ENCODE measurements at regions not wholly inside any gene's neighbourhood (a gene's known extent, or its start where the extent isn't known, plus 50 kb on each side); places are given as distances from the start of the nearest gene placed in this dataset.
"Not testable (repeated sequence)": the region's sequence is repeated elsewhere in the genome, so short reads cannot be mapped to it uniquely, and the experiment has no call there.

DNA sequence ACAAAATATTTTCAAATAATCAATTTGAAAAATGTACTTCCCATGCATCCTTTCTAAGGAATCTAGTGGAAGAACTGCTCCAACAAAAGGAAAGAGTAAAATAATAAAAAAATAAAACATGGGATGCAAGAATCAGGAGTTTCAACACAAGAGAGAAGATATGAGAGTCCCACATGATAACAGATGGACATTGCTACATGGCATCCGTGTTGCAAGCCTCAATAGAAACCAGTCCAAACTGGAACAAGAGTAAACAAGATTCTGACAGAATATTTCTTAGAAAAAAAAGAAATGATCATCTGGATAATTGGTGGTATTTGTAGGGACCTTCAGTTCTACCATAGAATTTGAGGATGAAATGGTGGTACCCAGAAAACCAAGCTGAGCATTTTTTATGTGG is 186.8 kb downstream of the FRK start:
- Histone ChIP-seq H3K9me3 (ENCODE audit: insufficient read depth, low read depth, low read length) (no peaks in the 10 kb centered on the region), H3K4me3 (ENCODE audit: low read length) (no peak overlapping the region), H3K36me3 (ENCODE audit: insufficient read depth, low read depth, low read length) (no peaks in the 10 kb centered on the region), H3K27ac (ENCODE audit: low read length) (no peak overlapping the region), H3K9ac (ENCODE audit: low read depth, low read length) (no peak overlapping the region), H3K4me1 (ENCODE audit: insufficient read depth, low read length) (no peaks in the 10 kb centered on the region), H3K27me3 (ENCODE audit: insufficient read depth, low read length) (no peaks in the 10 kb centered on the region)

DNA sequence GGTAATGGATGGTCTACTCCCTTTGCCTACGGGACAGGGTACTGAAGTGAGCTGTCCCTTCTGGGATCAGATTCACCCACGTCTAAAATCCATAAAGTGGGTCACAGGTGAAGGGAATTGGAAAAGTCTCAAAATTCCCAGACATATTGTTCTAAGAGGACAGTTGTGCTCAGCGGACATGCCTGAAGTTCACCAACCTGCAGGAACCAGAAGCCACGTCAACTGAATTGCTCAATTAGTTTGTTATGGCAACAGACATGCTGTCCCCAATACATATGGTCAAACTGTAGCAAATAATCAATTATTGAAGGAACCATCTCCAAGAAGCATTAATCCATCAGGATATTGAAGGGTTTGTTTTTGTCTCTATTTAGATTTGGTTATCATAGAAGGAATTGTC is 190.2 kb downstream of the FRK start:
- Histone ChIP-seq H3K9ac (ENCODE audit: low read depth, low read length) (no peak overlapping the region), H3K27ac (ENCODE audit: low read length) (no peak overlapping the region), H3K9me3 (ENCODE audit: insufficient read depth, low read depth, low read length) (no peaks in the 10 kb centered on the region), H3K4me3 (ENCODE audit: low read length) (no peak overlapping the region), H3K36me3 (ENCODE audit: insufficient read depth, low read depth, low read length) (no peaks in the 10 kb centered on the region), H3K4me1 (ENCODE audit: insufficient read depth, low read length) (no peaks in the 10 kb centered on the region), H3K27me3 (ENCODE audit: insufficient read depth, low read length) (no peaks in the 10 kb centered on the region)

DNA sequence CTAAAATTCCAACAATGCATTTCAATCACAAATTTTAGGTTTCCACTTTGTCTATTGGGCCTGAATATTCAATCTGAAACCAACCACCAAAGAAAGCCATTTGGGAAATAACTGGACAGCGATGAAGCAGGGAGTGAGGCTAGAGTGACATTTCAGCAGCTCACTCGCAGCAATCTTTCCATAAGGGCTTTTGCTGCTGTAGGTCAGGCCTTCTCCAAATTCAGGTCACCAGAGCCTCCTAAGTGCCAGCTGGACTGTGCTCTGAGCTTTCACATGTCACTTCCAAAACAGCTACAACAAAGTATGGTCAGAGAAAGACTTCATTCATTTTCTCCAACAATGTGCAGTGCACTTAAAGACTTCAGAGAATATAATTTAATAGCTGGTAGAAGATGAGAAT is 194.8 kb downstream of the FRK start:
- Histone ChIP-seq H3K4me3 (ENCODE audit: low read length) (no peak overlapping the region), H3K27ac (ENCODE audit: low read length) (no peak overlapping the region), H3K27me3 (ENCODE audit: insufficient read depth, low read length) (no peaks in the 10 kb centered on the region), H3K9ac (ENCODE audit: low read depth, low read length) (no peak overlapping the region), H3K36me3 (ENCODE audit: insufficient read depth, low read depth, low read length) (no peaks in the 10 kb centered on the region), H3K4me1 (ENCODE audit: insufficient read depth, low read length) (no peaks in the 10 kb centered on the region), H3K9me3 (ENCODE audit: insufficient read depth, low read depth, low read length) (no peaks in the 10 kb centered on the region)

DNA sequence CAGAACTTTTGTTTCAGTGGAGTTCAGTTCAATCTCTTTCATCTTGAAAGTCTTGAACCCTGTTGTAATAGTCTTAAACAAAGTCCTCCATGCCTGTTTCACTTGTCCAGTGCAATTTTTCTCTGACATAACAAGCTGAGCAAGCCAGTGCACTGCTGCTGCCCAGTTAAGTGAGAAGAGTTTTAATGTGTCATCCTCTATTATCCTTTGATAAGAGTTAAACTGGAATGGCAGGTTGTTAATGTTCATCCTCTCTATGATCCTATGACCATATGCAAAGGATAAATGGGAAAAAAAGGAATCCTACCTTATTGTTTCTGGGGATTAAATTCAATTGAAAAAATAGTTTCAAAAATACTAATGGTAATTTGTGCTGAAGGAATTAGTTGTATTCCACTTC is 197.5 kb downstream of the FRK start:
- Histone ChIP-seq H3K36me3 (ENCODE audit: insufficient read depth, low read depth, low read length) (no peaks in the 10 kb centered on the region), H3K4me1 (ENCODE audit: insufficient read depth, low read length) (no peaks in the 10 kb centered on the region), H3K27me3 (ENCODE audit: insufficient read depth, low read length) (no peaks in the 10 kb centered on the region), H3K9me3 (ENCODE audit: insufficient read depth, low read depth, low read length) (no peaks in the 10 kb centered on the region), H3K9ac (ENCODE audit: low read depth, low read length) (no peak overlapping the region), H3K27ac (ENCODE audit: low read length) (no peak overlapping the region), H3K4me3 (ENCODE audit: low read length) (no peak overlapping the region)

DNA sequence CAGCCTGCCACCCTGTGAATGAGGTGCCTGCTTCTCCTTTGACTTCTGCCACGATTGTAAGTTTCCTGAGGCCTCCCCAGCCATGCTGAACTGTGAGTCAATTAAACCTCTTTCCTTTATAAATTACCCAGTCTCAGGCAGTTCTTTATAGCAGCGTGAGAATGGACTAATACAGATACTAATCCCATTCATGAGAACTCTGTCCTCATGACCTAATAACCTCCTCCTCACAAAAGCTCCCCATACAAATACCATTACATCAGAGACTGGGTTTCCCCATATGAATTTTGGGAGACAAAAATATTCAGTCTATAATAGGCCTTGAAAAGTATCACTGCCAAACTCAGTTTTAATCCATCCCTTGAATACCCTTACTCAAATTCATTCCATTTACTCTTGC is 199.0 kb downstream of the FRK start:
- H3K36me3 ChIP-seq (ENCODE audit: insufficient read depth, low read depth, low read length); H3K27ac ChIP-seq (ENCODE audit: low read length); H3K9ac ChIP-seq (ENCODE audit: low read depth, low read length); H3K4me3 ChIP-seq (ENCODE audit: low read length); H3K27me3 ChIP-seq (ENCODE audit: insufficient read depth, low read length); H3K4me1 ChIP-seq (ENCODE audit: insufficient read depth, low read length); H3K9me3 ChIP-seq (ENCODE audit: insufficient read depth, low read depth, low read length): not testable (repeated sequence)

DNA sequence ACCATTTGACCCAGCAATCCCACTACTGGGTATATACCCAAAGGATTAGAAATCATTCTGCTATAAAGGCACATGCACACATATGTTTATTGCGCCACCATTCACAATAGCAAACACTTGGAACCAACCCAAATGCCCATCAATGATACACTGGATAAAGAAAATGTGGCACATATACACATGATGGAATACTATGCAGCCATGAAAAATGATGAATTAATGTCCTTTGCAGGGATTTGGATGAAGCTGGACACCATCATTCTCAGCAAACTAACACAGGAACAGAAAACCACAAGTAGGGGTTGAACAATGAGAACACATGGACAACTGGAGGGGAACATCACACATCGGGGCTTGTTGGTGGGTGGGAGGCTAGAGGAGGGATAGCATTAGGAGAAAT is 201.1 kb downstream of the FRK start:
- not testable (repeated sequence) for H3K27me3 ChIP-seq (ENCODE audit: insufficient read depth, low read length); H3K9me3 ChIP-seq (ENCODE audit: insufficient read depth, low read depth, low read length); H3K36me3 ChIP-seq (ENCODE audit: insufficient read depth, low read depth, low read length); H3K4me1 ChIP-seq (ENCODE audit: insufficient read depth, low read length); H3K4me3 ChIP-seq (ENCODE audit: low read length); H3K27ac ChIP-seq (ENCODE audit: low read length); H3K9ac ChIP-seq (ENCODE audit: low read depth, low read length)

DNA sequence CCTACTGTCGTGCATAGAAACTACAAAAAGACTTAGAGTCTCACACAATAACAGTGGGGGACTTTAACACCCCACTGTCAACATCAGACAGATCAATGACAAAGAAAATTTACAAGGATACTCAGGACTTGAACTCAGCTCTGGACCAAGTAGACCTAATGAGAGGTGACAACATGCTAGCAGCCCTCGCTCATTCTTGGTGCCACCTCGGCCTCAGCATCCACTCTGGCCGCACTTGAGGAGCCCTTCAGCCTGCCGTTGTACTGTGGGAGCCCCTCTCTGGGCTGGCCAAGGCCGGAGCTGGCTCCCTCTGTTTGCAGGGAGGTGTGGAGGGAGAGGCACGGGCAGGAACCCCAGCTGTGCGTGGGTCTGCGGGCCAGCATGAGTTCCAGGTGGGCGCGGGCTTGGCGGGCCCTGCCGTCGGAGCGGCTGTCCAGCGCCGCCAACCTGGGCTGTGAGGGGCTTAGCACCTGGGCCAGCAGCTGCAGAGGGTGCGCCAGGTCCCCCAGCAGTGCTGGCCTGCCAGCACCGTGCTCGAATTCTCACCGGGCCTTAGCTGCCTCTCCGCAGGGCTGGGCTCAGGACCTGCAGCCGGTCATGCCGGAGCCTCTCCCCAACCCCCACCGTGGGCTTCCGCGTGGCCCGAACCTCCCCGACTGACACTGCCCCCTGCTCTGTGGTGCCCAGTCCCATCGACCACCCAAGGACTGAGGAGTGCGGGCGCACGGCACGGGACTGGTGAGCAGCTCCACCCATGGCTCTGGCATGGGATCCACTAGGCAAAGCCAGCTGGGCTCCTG is 205.6 kb downstream of the FRK start:
- Histone ChIP-seq H3K4me3 (ENCODE audit: low read length) (no peak overlapping the region), H3K9me3 (ENCODE audit: insufficient read depth, low read depth, low read length) (peaks cover 16% of the 10 kb centered on the region; the same call in 1 of the 2 replicates), H3K9ac (ENCODE audit: low read depth, low read length) (no peak overlapping the region), H3K27me3 (ENCODE audit: insufficient read depth, low read length) (no peaks in the 10 kb centered on the region), H3K36me3 (ENCODE audit: insufficient read depth, low read depth, low read length) (no peaks in the 10 kb centered on the region), H3K4me1 (ENCODE audit: insufficient read depth, low read length) (no peaks in the 10 kb centered on the region), H3K27ac (ENCODE audit: low read length) (no peak overlapping the region)

DNA sequence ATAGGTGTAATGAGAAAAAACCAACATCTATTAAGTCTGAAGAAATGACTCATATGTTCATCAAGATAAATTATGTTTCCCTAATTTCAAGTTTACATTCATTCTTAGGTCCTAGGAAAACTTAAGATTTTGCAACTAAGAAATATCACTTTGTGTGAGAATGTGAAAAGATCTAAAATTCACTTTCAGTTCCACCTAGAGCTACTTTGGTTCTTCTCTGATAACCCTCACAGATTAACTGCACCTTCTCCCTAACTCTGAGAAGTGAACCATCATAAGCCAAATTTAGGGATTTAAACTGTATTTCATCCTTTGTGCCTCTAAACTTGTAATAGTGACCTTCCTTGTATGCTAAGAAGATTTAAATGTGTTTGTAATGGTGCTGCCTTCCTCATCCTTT is 213.0 kb downstream of the FRK start:
- Histone ChIP-seq H3K4me1 (ENCODE audit: insufficient read depth, low read length) (no peaks in the 10 kb centered on the region), H3K27ac (ENCODE audit: low read length) (no peak overlapping the region), H3K9ac (ENCODE audit: low read depth, low read length) (no peak overlapping the region), H3K36me3 (ENCODE audit: insufficient read depth, low read depth, low read length) (no peaks in the 10 kb centered on the region), H3K4me3 (ENCODE audit: low read length) (no peak overlapping the region), H3K27me3 (ENCODE audit: insufficient read depth, low read length) (no peaks in the 10 kb centered on the region), H3K9me3 (ENCODE audit: insufficient read depth, low read depth, low read length) (no peaks in the 10 kb centered on the region)

DNA sequence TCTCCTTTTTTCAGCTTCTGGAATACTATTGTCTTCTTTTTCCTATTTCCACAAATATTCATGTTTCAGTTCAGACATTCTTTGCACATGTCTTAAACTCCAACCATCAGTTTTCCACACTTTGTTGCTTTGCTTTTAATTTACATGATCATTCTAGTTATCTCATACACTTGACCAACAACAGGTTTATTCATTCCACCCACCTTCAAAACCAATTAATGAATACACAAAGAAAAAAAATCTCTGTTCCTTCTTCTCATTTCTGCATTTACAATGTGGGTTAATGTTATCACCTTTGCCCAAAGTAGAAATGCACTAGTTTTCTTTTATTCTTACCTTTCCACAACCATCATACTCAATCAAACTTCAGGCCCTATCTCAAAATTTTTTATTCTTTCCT is 216.7 kb downstream of the FRK start:
- H3K36me3 ChIP-seq (ENCODE audit: insufficient read depth, low read depth, low read length) = no peaks in the 10 kb centered on the region
- no peaks in the 10 kb centered on the region for H3K9me3 ChIP-seq (ENCODE audit: insufficient read depth, low read depth, low read length)
- no peak overlapping the region for H3K27ac ChIP-seq (ENCODE audit: low read length)
- H3K9ac ChIP-seq (ENCODE audit: low read depth, low read length) = no peak overlapping the region
- no peaks in the 10 kb centered on the region for H3K4me1 ChIP-seq (ENCODE audit: insufficient read depth, low read length)
- H3K4me3 ChIP-seq (ENCODE audit: low read length) = no peak overlapping the region
- no peaks in the 10 kb centered on the region for H3K27me3 ChIP-seq (ENCODE audit: insufficient read depth, low read length)

DNA sequence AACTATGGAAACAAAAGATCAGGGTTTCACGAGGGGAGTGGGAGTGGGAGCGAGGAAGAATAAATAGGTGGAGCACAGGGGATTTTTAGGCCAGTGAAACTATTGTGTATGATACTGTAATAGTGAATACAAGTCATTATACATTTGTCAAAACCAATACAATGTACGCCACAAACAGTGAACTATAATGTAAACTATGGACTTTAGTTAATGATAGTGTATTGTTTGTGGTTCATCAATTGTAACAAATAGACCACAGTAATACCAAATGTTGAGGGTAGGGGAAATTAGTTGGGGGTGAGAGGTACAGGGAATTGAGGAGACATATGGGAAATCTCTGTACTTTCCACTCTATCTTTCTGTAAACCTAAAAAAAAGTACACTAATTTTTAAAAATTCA is 218.4 kb downstream of the FRK start:
- H3K36me3 ChIP-seq (ENCODE audit: insufficient read depth, low read depth, low read length) = no peaks in the 10 kb centered on the region
- H3K4me3 ChIP-seq (ENCODE audit: low read length) = no peak overlapping the region
- H3K9me3 ChIP-seq (ENCODE audit: insufficient read depth, low read depth, low read length) = no peaks in the 10 kb centered on the region
- H3K27ac ChIP-seq (ENCODE audit: low read length) = no peak overlapping the region
- no peaks in the 10 kb centered on the region for H3K27me3 ChIP-seq (ENCODE audit: insufficient read depth, low read length)
- no peaks in the 10 kb centered on the region for H3K4me1 ChIP-seq (ENCODE audit: insufficient read depth, low read length)
- no peak overlapping the region for H3K9ac ChIP-seq (ENCODE audit: low read depth, low read length)

DNA sequence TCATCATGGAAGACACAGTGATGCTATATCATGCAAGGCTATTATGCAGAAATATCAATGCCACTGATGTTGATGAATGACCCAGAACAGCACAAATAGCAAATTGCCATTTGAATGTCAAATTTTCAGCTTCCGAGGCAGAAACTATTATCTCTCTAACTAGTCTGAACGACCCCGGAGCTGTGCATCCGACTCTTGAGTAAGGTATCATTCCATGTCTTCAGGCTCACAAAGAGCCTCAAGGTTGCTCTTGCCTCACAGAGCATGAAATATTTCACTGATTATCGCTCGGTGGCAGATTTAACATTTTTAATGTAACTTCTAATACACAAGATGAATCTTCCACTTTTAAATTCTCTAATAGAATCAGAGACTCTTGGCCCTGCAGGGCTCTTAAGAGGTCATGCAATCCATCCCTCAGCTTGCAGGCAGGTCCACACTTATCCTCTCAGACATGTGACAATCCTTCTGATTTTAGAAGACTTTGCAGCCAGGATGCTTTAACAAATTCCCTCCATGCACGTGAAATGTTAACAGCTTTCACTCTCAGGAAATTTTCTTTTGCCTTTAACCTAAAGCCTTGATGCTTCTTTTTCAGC is 221.0 kb downstream of the FRK start:
- H3K4me1 ChIP-seq (ENCODE audit: insufficient read depth, low read length) = no peaks in the 10 kb centered on the region

DNA sequence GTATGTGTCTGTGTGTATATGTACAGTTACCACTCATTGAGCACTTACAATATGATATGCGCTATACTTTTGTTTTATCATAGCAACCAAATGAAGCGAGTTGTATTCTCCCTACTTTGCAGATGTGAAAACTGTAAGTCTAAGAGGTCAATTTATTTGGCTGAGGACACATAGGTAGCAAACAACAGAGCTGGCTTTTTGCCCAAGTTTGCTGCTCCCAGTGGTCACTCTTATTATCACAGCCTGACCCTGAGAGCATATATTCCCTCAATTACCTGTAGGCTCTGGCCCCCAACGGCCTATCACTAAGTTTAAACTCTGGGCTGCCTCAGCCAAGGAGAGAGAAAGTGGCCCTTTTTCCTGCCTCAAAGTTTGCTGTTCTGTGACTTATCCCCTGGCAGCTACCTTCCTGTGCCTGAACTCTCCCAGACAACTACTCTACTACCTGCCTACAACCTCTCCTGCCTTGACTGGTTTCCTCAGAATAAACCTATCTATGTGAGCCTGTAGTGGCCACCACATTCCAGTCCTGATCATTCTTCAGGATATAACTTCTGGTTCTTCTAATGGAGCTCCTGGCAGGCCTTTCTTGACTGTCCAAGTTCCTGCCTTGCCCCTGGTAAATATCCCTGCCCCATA is 221.8 kb downstream of the FRK start:
- H3K27me3 ChIP-seq (ENCODE audit: insufficient read depth, low read length) = no peaks in the 10 kb centered on the region
- no peaks in the 10 kb centered on the region for H3K36me3 ChIP-seq (ENCODE audit: insufficient read depth, low read depth, low read length)
- no peak overlapping the region for H3K4me3 ChIP-seq (ENCODE audit: low read length)
- no peaks in the 10 kb centered on the region for H3K9me3 ChIP-seq (ENCODE audit: insufficient read depth, low read depth, low read length)
- H3K4me1 ChIP-seq (ENCODE audit: insufficient read depth, low read length) = no peaks in the 10 kb centered on the region
- no peak overlapping the region for H3K9ac ChIP-seq (ENCODE audit: low read depth, low read length)
- no peak overlapping the region for H3K27ac ChIP-seq (ENCODE audit: low read length)

More for the DNA sequence above, 221.0 kb downstream of the FRK start:
- no peak overlapping the region for H3K9ac ChIP-seq (ENCODE audit: low read depth, low read length)
- H3K4me3 ChIP-seq (ENCODE audit: low read length) = no peak overlapping the region
- no peaks in the 10 kb centered on the region for H3K27me3 ChIP-seq (ENCODE audit: insufficient read depth, low read length)
- H3K36me3 ChIP-seq (ENCODE audit: insufficient read depth, low read depth, low read length) = no peaks in the 10 kb centered on the region
- H3K27ac ChIP-seq (ENCODE audit: low read length) = no peak overlapping the region
- no peaks in the 10 kb centered on the region for H3K9me3 ChIP-seq (ENCODE audit: insufficient read depth, low read depth, low read length)

All from iPS-20b (cell line).